ENCODE measurements at regions not wholly inside any gene's neighbourhood (a gene's known extent, or its start where the extent isn't known, plus 50 kb on each side); places are given as distances from the start of the nearest gene placed in this dataset.

- Mint-ChIP-seq H3K27ac (no peak overlapping the region), H3K9me3 (ENCODE audit: low read depth) (peaks cover 17% of the 10 kb centered on the region), H3K36me3 (ENCODE audit: insufficient read depth) (no peaks in the 10 kb centered on the region), H3K4me3 (ENCODE audit: low read depth) (no peak overlapping the region), H3K4me1 (ENCODE audit: low read depth) (peaks cover under 1% of the 10 kb centered on the region), H3K27me3 (peaks cover 2% of the 10 kb centered on the region)
- no peak for TF ChIP-seq CTCF (IDR thresholded peaks at IDR 0.05; ENCODE audit: unreplicated experiment)
- DNase-seq (ENCODE audit: low spot score, unreplicated experiment) = no peak
Observed at GRCh38 chr4:171721937-171722336, 91.3 kb upstream of the GALNTL6 start.

GRCh38 chr4:171719691-171720090 lies 93.5 kb upstream of the GALNTL6 start:
- H3K9me3 Mint-ChIP-seq (ENCODE audit: low read depth) = peaks cover 14% of the 10 kb centered on the region
- H3K4me1 Mint-ChIP-seq (ENCODE audit: low read depth) = peaks cover 8% of the 10 kb centered on the region
- DNase-seq (ENCODE audit: low spot score, unreplicated experiment) = no peak
- no peak overlapping the region for H3K4me3 Mint-ChIP-seq (ENCODE audit: low read depth)
- no peak for TF ChIP-seq CTCF (IDR thresholded peaks at IDR 0.05; ENCODE audit: unreplicated experiment)
- H3K27me3 Mint-ChIP-seq = peaks cover 2% of the 10 kb centered on the region
- H3K36me3 Mint-ChIP-seq (ENCODE audit: insufficient read depth) = no peaks in the 10 kb centered on the region
- H3K27ac Mint-ChIP-seq = no peak overlapping the region

GRCh38 chr4:171718665-171719064 lies 94.5 kb upstream of the GALNTL6 start:
- DNase-seq (ENCODE audit: low spot score, unreplicated experiment) = no peak
- Mint-ChIP-seq H3K36me3 (ENCODE audit: insufficient read depth) (no peaks in the 10 kb centered on the region), H3K27ac (no peak overlapping the region), H3K9me3 (ENCODE audit: low read depth) (peaks cover 10% of the 10 kb centered on the region), H3K4me1 (ENCODE audit: low read depth) (peaks cover 8% of the 10 kb centered on the region), H3K27me3 (peaks cover 2% of the 10 kb centered on the region), H3K4me3 (ENCODE audit: low read depth) (no peak overlapping the region)
- TF ChIP-seq CTCF (IDR thresholded peaks at IDR 0.05; ENCODE audit: unreplicated experiment) = no peak

GRCh38 chr4:171718069-171718468 lies 95.1 kb upstream of the GALNTL6 start:
- Mint-ChIP-seq H3K27ac (no peak overlapping the region), H3K36me3 (ENCODE audit: insufficient read depth) (no peaks in the 10 kb centered on the region), H3K4me1 (ENCODE audit: low read depth) (peaks cover 8% of the 10 kb centered on the region), H3K9me3 (ENCODE audit: low read depth) (peaks cover 10% of the 10 kb centered on the region), H3K27me3 (peaks cover 2% of the 10 kb centered on the region), H3K4me3 (ENCODE audit: low read depth) (no peak overlapping the region)
- DNase-seq (ENCODE audit: low spot score, unreplicated experiment) = no peak
- no peak for TF ChIP-seq CTCF (IDR thresholded peaks at IDR 0.05; ENCODE audit: unreplicated experiment)

GRCh38 chr4:171717231-171717741 lies 95.9 kb upstream of the GALNTL6 start:
- Mint-ChIP-seq H3K9me3 (ENCODE audit: low read depth) (peaks cover 9% of the 10 kb centered on the region), H3K36me3 (ENCODE audit: insufficient read depth) (no peaks in the 10 kb centered on the region), H3K27ac (no peak overlapping the region), H3K4me3 (ENCODE audit: low read depth) (no peak overlapping the region), H3K4me1 (ENCODE audit: low read depth) (peaks cover 8% of the 10 kb centered on the region), H3K27me3 (peaks cover 2% of the 10 kb centered on the region)
- DNase-seq (ENCODE audit: low spot score, unreplicated experiment) = no peak
- TF ChIP-seq CTCF (IDR thresholded peaks at IDR 0.05; ENCODE audit: unreplicated experiment) = no peak
